Fibroblast of villous mesenchyme (primary cell): ENCODE measurements at regions not wholly inside any gene's neighbourhood (a gene's known extent, or its start where the extent isn't known, plus 50 kb on each side); places are given as distances from the start of the nearest gene placed in this dataset.

ENCODE experiments used
- DNase-seq: peaks from one replicate; pipeline ENCODE4 v3.0.0-alpha.2; 2010; ENCODE audit warnings: low read depth
- H3K4me3 ChIP-seq: 2 replicates; pipeline ENCODE4 v1.5.1; 2011; ENCODE audit warnings: low read depth, mild to moderate bottlenecking, low read length
- TF ChIP-seq, protein P1 (sequence below): IDR thresholded peaks from 2 replicates; pipeline ENCODE4 v1.5.1; 2012; ENCODE audit warnings: low read depth, mild to moderate bottlenecking, low read length; ENCODE audit not compliant: insufficient read depth

DNA sequence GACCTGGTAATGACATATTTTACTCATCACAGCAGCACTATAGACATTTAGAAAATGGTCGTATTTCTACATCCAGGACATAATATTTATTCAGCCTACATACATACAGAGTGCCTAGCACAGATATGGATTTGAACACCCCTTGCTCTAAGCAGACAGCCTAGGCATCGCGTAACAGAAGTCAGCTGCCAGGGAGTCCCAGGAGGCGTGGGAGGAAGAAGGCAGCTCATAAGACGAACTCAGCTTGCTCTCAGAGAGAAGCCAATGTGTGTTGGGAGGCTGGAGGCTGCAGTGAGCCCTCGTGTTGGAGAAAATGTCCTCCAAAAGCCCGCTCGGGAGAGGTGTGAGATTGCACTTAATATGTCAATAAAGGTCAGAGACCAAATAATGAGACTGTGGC is 131.6 kb downstream of the BCOR start:
- DNase-seq = no peak
- H3K4me3 ChIP-seq = no peak overlapping the region
- TF ChIP-seq, protein P1, sequence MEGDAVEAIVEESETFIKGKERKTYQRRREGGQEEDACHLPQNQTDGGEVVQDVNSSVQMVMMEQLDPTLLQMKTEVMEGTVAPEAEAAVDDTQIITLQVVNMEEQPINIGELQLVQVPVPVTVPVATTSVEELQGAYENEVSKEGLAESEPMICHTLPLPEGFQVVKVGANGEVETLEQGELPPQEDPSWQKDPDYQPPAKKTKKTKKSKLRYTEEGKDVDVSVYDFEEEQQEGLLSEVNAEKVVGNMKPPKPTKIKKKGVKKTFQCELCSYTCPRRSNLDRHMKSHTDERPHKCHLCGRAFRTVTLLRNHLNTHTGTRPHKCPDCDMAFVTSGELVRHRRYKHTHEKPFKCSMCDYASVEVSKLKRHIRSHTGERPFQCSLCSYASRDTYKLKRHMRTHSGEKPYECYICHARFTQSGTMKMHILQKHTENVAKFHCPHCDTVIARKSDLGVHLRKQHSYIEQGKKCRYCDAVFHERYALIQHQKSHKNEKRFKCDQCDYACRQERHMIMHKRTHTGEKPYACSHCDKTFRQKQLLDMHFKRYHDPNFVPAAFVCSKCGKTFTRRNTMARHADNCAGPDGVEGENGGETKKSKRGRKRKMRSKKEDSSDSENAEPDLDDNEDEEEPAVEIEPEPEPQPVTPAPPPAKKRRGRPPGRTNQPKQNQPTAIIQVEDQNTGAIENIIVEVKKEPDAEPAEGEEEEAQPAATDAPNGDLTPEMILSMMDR = no peak

DNA sequence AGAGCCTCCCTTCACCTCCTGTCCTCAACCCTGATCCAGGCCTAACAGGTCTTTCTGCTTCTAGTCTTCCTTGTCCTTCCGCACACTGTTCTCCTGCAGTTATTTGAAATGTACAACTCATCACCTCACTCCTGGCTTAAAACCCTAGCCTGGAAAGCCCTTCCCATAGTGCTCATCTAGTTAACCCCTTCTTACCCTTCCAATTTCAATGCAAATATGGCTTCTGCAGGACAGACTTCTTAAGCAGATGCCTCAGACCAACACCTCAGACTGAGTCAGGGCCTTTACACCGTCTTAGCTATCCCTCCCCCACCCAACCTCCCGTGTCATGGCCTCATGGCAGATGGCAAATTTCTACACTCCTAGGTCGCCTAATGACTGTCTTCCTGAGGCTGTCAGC is 130.4 kb downstream of the BCOR start:
- DNase-seq = no peak
- H3K4me3 ChIP-seq = no peak overlapping the region
- TF ChIP-seq, protein P1 = no peak

DNA sequence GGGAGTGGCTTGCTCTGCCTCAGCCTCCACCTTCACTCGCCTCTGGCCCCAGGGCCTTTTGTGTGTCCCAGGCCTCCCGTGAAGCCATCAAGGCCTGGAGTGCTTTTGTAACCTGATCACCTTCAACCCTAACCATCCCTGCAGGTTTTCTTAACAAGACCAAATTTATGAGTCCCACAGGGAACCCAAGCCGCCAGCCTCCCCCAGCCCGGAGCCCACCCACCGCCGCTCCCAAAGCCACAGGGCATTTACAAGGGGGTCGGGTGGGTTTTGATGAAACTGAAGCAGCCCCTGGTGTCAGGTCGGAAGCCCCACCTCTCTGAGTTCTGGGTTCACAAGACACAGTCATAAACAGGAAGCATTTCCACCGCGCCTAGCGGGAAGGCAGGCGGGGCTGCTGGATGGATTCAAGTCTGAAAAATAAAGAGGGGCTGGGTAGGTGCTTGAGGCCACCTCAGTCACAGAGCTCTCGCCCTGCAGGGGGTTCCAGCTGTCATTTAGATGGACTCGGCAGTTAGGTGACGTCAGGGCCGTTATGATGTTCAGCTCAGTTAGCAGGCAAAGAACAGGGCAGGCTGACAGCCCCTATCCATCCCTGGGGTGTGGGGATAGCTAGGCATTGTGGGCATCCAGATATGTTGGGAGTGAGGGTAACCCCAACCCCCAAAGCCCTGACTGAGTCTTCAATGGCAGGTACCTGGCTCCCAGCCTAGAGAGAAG is 128.5 kb downstream of the BCOR start:
- H3K4me3 ChIP-seq = no peak overlapping the region
- DNase-seq = no peak
- TF ChIP-seq, protein P1 = no peak

DNA sequence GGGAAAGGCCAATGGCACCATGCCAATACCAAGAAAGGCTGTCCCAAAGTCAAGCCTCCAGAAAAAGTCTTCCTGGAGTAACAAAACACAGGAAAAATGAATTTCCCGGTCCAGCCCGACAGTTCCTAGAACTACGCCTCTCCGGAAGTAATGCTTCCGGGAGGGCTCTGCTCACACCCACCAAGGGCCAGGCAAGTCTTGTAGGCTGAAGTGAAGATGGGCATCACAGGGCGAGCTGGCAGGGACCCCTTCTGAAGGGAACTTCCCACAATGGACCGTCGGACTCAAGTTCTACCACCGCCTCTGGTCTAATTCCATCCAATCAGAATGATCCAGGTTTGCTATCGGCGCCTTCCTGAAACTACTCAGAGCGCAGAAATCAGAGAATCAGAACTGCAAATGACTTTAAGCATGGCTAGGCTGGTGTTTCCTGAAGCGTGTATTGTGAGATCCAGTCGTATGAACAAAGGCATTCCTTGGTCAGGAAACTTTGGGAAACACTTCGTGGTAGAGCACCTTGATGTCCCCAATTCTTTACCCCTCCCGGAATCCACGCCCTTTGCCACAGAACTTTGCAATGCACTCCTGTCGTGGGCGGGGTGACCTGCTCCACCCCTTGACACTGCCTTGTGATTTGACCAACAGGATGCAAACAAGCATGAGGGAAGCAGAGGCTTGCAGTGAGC is 127.8 kb downstream of the BCOR start:
- no peak overlapping the region for H3K4me3 ChIP-seq
- TF ChIP-seq, protein P1 = no peak
- DNase-seq = no peak

DNA sequence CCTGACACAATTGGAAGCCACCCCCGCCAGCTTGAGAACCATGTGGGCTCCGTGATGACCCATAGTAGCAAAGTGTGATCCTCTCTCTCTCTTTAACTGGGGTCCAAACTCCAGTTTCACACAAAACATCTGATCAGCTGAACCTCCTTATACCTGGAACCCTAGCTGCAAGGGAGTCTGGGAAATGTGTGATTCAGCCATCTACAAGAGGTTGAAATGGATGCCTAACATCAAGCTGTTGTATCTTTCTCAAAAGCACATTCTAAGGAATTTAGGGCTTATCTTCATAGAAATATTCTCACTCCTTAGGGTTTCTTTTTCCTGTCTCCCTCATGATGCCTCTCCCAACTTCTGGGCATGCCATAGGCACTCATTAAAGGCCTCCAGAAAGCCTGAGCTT is 126.0 kb downstream of the BCOR start:
- TF ChIP-seq, protein P1 = no peak
- no peak overlapping the region for H3K4me3 ChIP-seq
- DNase-seq = no peak

DNA sequence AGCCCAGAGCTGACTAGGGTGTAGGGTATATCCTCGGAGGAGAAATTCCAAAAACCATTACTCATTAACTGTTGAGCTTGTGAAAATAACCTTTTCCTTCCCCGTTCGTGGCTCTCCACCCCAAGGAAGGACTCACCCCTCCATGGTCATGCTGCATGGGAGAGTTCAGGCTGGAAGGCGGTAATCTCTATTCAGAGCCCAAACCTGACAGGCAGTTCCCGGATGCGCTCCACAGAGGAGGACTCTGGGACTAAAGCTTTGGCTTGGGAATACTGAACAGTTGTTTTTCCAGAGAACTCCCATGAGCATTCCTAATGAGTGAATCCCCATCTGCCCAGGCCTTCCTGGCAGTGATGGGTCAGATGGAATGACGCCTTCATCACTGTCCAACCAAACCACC is 125.4 kb downstream of the BCOR start:
- no peak for DNase-seq
- H3K4me3 ChIP-seq = no peak overlapping the region
- TF ChIP-seq, protein P1 = no peak
